ENCODE measurements at regions not wholly inside any gene's neighbourhood (a gene's known extent, or its start where the extent isn't known, plus 50 kb on each side); places are given as distances from the start of the nearest gene placed in this dataset.

GRCh38 chr2:2856723-2857415, 520.7 kb downstream of the EIPR1 start:
- no peak for TF ChIP-seq ESRRG (CRISPR knock-in tag; IDR thresholded peaks at IDR 0.05)
- TF ChIP-seq, protein P1, sequence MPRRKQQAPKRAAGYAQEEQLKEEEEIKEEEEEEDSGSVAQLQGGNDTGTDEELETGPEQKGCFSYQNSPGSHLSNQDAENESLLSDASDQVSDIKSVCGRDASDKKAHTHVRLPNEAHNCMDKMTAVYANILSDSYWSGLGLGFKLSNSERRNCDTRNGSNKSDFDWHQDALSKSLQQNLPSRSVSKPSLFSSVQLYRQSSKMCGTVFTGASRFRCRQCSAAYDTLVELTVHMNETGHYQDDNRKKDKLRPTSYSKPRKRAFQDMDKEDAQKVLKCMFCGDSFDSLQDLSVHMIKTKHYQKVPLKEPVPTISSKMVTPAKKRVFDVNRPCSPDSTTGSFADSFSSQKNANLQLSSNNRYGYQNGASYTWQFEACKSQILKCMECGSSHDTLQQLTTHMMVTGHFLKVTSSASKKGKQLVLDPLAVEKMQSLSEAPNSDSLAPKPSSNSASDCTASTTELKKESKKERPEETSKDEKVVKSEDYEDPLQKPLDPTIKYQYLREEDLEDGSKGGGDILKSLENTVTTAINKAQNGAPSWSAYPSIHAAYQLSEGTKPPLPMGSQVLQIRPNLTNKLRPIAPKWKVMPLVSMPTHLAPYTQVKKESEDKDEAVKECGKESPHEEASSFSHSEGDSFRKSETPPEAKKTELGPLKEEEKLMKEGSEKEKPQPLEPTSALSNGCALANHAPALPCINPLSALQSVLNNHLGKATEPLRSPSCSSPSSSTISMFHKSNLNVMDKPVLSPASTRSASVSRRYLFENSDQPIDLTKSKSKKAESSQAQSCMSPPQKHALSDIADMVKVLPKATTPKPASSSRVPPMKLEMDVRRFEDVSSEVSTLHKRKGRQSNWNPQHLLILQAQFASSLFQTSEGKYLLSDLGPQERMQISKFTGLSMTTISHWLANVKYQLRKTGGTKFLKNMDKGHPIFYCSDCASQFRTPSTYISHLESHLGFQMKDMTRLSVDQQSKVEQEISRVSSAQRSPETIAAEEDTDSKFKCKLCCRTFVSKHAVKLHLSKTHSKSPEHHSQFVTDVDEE (CRISPR knock-in tag; IDR thresholded peaks at IDR 0.05): no peak
- TF ChIP-seq ZNF565 (CRISPR knock-in tag; conservative IDR thresholded peaks at IDR 0.05; ENCODE audit: low read depth): no peak
- no peak for TF ChIP-seq POU6F1 (CRISPR knock-in tag; IDR thresholded peaks at IDR 0.05; ENCODE audit: borderline replicate concordance, low read depth)
- no peak for TF ChIP-seq ZNF70 (CRISPR knock-in tag; IDR thresholded peaks at IDR 0.05)
- TF ChIP-seq ZNF8 (CRISPR knock-in tag; IDR thresholded peaks at IDR 0.05): no peak
- TF ChIP-seq RARB (CRISPR knock-in tag; IDR thresholded peaks at IDR 0.05): no peak
- TF ChIP-seq TCF4 (CRISPR knock-in tag; IDR thresholded peaks at IDR 0.05; ENCODE audit: borderline replicate concordance): no peak
- TF ChIP-seq, protein P2, sequence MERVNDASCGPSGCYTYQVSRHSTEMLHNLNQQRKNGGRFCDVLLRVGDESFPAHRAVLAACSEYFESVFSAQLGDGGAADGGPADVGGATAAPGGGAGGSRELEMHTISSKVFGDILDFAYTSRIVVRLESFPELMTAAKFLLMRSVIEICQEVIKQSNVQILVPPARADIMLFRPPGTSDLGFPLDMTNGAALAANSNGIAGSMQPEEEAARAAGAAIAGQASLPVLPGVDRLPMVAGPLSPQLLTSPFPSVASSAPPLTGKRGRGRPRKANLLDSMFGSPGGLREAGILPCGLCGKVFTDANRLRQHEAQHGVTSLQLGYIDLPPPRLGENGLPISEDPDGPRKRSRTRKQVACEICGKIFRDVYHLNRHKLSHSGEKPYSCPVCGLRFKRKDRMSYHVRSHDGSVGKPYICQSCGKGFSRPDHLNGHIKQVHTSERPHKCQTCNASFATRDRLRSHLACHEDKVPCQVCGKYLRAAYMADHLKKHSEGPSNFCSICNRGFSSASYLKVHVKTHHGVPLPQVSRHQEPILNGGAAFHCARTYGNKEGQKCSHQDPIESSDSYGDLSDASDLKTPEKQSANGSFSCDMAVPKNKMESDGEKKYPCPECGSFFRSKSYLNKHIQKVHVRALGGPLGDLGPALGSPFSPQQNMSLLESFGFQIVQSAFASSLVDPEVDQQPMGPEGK (CRISPR knock-in tag; IDR thresholded peaks at IDR 0.05; ENCODE audit: borderline replicate concordance): no peak
- no peak for TF ChIP-seq ARNTL (CRISPR knock-in tag; IDR thresholded peaks at IDR 0.05; ENCODE audit: borderline replicate concordance, low read depth)
- TF ChIP-seq, protein P3, sequence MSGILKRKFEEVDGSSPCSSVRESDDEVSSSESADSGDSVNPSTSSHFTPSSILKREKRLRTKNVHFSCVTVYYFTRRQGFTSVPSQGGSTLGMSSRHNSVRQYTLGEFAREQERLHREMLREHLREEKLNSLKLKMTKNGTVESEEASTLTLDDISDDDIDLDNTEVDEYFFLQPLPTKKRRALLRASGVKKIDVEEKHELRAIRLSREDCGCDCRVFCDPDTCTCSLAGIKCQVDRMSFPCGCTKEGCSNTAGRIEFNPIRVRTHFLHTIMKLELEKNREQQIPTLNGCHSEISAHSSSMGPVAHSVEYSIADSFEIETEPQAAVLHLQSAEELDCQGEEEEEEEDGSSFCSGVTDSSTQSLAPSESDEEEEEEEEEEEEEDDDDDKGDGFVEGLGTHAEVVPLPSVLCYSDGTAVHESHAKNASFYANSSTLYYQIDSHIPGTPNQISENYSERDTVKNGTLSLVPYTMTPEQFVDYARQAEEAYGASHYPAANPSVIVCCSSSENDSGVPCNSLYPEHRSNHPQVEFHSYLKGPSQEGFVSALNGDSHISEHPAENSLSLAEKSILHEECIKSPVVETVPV (CRISPR knock-in tag; IDR thresholded peaks at IDR 0.05): no peak
- TF ChIP-seq SNAI2 (CRISPR knock-in tag; IDR thresholded peaks at IDR 0.05): no peak
- no peak for TF ChIP-seq ZFP3 (CRISPR knock-in tag; IDR thresholded peaks at IDR 0.05)
- no peak for TF ChIP-seq GLIS3 (CRISPR knock-in tag; IDR thresholded peaks at IDR 0.05)
- TF ChIP-seq, protein P4, sequence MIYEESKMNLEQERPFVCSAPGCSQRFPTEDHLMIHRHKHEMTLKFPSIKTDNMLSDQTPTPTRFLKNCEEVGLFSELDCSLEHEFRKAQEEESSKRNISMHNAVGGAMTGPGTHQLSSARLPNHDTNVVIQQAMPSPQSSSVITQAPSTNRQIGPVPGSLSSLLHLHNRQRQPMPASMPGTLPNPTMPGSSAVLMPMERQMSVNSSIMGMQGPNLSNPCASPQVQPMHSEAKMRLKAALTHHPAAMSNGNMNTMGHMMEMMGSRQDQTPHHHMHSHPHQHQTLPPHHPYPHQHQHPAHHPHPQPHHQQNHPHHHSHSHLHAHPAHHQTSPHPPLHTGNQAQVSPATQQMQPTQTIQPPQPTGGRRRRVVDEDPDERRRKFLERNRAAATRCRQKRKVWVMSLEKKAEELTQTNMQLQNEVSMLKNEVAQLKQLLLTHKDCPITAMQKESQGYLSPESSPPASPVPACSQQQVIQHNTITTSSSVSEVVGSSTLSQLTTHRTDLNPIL (CRISPR knock-in tag; IDR thresholded peaks at IDR 0.05; ENCODE audit: low read depth): no peak
- no peak for ATAC-seq

DNA sequence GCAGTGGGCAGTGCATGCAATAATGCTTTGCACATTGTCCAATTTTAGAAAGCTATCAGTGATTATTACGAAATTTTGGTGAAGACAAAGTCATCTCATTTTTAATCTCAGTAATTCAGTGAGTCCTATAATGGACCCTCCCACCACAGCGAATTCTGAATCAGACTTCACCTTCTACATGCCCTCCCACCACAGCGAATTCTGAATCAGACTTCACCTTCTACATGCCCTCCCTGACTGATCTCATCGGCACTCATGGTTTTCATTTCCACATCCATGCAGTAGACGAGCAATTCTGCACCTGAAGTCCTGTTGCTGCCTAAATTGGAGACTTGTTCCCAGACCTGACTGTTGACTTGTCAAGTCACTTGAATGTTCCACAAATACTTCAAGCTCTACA, 522.3 kb downstream of the EIPR1 start:
- no peak for ATAC-seq
- no peak for TF ChIP-seq ISL1 (CRISPR knock-in tag; IDR thresholded peaks at IDR 0.05)
- TF ChIP-seq ESRRG (CRISPR knock-in tag; IDR thresholded peaks at IDR 0.05): no peak
- no peak for TF ChIP-seq ZNF8 (CRISPR knock-in tag; IDR thresholded peaks at IDR 0.05)

GRCh38 chr2:2853346-2853745, 522.3 kb upstream of the MYT1L start:
- no peak for ATAC-seq
- TF ChIP-seq TOX (CRISPR knock-in tag; IDR thresholded peaks at IDR 0.05; ENCODE audit: borderline replicate concordance) (no peak), ZFP3 (CRISPR knock-in tag; IDR thresholded peaks at IDR 0.05) (no peak), BACH2 (CRISPR knock-in tag; IDR thresholded peaks at IDR 0.05; ENCODE audit: borderline replicate concordance) (no peak), ARNTL (CRISPR knock-in tag; IDR thresholded peaks at IDR 0.05; ENCODE audit: borderline replicate concordance, low read depth) (no peak), ESRRG (CRISPR knock-in tag; IDR thresholded peaks at IDR 0.05) (no peak), OSR1 (CRISPR knock-in tag; IDR thresholded peaks at IDR 0.05) (no peak), ZC3H10 (CRISPR knock-in tag; IDR thresholded peaks at IDR 0.05) (no peak), ZFP30 (CRISPR knock-in tag; IDR thresholded peaks at IDR 0.05) (no peak), TCF4 (CRISPR knock-in tag; IDR thresholded peaks at IDR 0.05; ENCODE audit: borderline replicate concordance) (no peak), GLIS3 (CRISPR knock-in tag; IDR thresholded peaks at IDR 0.05) (no peak), POU6F1 (CRISPR knock-in tag; IDR thresholded peaks at IDR 0.05; ENCODE audit: borderline replicate concordance, low read depth) (no peak)
- TF ChIP-seq, protein P1 (CRISPR knock-in tag; IDR thresholded peaks at IDR 0.05): no peak
- TF ChIP-seq, protein P2 (CRISPR knock-in tag; IDR thresholded peaks at IDR 0.05; ENCODE audit: borderline replicate concordance): no peak

All from SK-N-SH treated with all-trans-retinoic acid at 6 μM for 48 hours (cell line).